T-helper 1 cell (primary cell): ENCODE measurements at regions not wholly inside any gene's neighbourhood (a gene's known extent, or its start where the extent isn't known, plus 50 kb on each side); places are given as distances from the start of the nearest gene placed in this dataset.
A peak's percentile ranks its signal among the peaks of the same experiment; 100 is the strongest.
"Not testable (repeated sequence)": the region's sequence is repeated elsewhere in the genome, so short reads cannot be mapped to it uniquely, and the experiment has no call there.

Source experiments
- DNase-seq, 5 donors: peaks; one replicate each; pipeline ENCODE4 v3.0.0-alpha.2; 2012 to 2020

GRCh38 chr6:86872810-86873209 is 64.5 kb upstream of the HTR1E start:
- not testable (repeated sequence) for DNase-seq

GRCh38 chr6:86871681-86872080 is 65.6 kb upstream of the HTR1E start:
- DNase-seq, result no peak

GRCh38 chr6:86869500-86869899 is 67.8 kb upstream of the HTR1E start:
- DNase-seq, result no peak

- DNase-seq, result no peak
These were observed 77.8 kb upstream of the HTR1E start for GRCh38 chr6:86859513-86859912.

- no peak for DNase-seq
These were observed 78.4 kb upstream of the HTR1E start for GRCh38 chr6:86858970-86859369.

- no peak for DNase-seq
These were observed 79.5 kb upstream of the HTR1E start for GRCh38 chr6:86857783-86858182.

- peak in 1 of 5 donors; percentile 5 for DNase-seq
These were observed 80.3 kb upstream of the HTR1E start for GRCh38 chr6:86856937-86857563.

GRCh38 chr6:86856379-86856778 is 80.9 kb upstream of the HTR1E start:
- no peak for DNase-seq

- DNase-seq, result no peak
These were observed 88.3 kb upstream of the HTR1E start for GRCh38 chr6:86848986-86849385.

- no peak for DNase-seq
These were observed 104.6 kb upstream of the HTR1E start for GRCh38 chr6:86832686-86833085.

- DNase-seq, result no peak
These were observed 111.9 kb upstream of the HTR1E start for GRCh38 chr6:86825436-86825835.

GRCh38 chr6:86822747-86823146 is 114.6 kb upstream of the HTR1E start:
- no peak for DNase-seq

- no peak for DNase-seq
These were observed 116.6 kb upstream of the HTR1E start for GRCh38 chr6:86820750-86821149.

- no peak for DNase-seq
These were observed 143.7 kb upstream of the HTR1E start for GRCh38 chr6:86793649-86794048.

GRCh38 chr6:86791476-86791875 is 145.9 kb upstream of the HTR1E start:
- DNase-seq, result no peak

GRCh38 chr6:86789779-86790411 is 147.4 kb upstream of the HTR1E start:
- DNase-seq, result no peak

- no peak for DNase-seq
These were observed 155.0 kb upstream of the HTR1E start for GRCh38 chr6:86782328-86782727.

GRCh38 chr6:86780923-86781322 is 156.4 kb upstream of the HTR1E start:
- DNase-seq, result no peak

GRCh38 chr6:86775893-86776292 is 161.4 kb upstream of the HTR1E start:
- DNase-seq, result no peak

GRCh38 chr6:86765211-86765610 is 172.1 kb upstream of the HTR1E start:
- DNase-seq, result no peak

GRCh38 chr6:86759953-86760352 is 177.4 kb upstream of the HTR1E start:
- not testable (repeated sequence) for DNase-seq

- no peak for DNase-seq
These were observed 180.6 kb upstream of the HTR1E start for GRCh38 chr6:86756640-86757229.

- no peak for DNase-seq
These were observed 193.3 kb upstream of the HTR1E start for GRCh38 chr6:86744048-86744447.

GRCh38 chr6:86738078-86738477 is 199.2 kb upstream of the HTR1E start:
- DNase-seq, result no peak
